ENCODE measurements at regions not wholly inside any gene's neighbourhood (a gene's known extent, or its start where the extent isn't known, plus 50 kb on each side); places are given as distances from the start of the nearest gene placed in this dataset.

DNA sequence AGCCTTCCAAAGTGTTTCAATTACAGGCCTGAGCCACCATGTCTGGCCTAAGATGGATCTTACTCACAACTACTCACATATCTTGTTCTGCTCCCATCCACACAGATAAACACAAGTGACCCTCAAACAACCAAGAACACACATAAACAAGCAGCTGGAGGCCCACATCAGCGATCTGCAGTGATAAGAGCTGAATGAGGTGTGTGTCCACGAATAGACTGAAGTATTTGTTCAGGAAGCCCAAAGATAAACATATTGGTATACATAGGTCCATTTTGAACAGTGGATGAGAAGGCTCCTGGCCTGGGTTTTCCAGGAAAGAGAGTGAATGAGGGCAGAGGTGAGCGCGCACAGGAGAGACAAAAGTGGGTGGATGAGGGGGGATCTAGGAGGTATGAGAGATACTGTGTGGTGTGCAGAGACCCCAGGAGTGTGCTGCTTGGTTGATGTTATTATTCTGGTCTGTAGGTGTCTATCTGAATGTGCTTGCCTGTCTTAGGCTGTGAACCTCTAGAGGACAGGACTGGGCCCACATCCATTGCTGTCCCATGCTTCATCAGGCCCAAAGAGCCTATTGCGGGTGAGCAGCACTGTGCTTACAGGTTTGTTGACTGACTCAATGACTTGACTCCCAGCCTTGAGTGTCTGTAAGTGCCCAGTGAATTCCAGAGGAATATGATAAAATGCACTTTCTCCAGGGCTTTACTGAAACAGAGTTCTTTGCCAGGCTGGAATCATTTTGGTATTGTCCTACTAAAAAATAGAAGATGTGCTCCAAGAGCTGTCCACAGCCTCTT lies 79.9 kb upstream of the ATP1A1 start:
- TF ChIP-seq, protein P1, sequence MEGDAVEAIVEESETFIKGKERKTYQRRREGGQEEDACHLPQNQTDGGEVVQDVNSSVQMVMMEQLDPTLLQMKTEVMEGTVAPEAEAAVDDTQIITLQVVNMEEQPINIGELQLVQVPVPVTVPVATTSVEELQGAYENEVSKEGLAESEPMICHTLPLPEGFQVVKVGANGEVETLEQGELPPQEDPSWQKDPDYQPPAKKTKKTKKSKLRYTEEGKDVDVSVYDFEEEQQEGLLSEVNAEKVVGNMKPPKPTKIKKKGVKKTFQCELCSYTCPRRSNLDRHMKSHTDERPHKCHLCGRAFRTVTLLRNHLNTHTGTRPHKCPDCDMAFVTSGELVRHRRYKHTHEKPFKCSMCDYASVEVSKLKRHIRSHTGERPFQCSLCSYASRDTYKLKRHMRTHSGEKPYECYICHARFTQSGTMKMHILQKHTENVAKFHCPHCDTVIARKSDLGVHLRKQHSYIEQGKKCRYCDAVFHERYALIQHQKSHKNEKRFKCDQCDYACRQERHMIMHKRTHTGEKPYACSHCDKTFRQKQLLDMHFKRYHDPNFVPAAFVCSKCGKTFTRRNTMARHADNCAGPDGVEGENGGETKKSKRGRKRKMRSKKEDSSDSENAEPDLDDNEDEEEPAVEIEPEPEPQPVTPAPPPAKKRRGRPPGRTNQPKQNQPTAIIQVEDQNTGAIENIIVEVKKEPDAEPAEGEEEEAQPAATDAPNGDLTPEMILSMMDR (IDR thresholded peaks at IDR 0.05), result no peak
- no peak for TF ChIP-seq POLR2A (IDR thresholded peaks at IDR 0.05)
